GM21825 (cell line): ENCODE measurements at regions not wholly inside any gene's neighbourhood (a gene's known extent, or its start where the extent isn't known, plus 50 kb on each side); places are given as distances from the start of the nearest gene placed in this dataset.
"Not testable (repeated sequence)": the region's sequence is repeated elsewhere in the genome, so short reads cannot be mapped to it uniquely, and the experiment has no call there.

ENCODE experiments used
- ATAC-seq: cut with Tn5 transposase; IDR thresholded peaks from one replicate; pipeline ENCODE4 v1.9.1; 2021; ENCODE audit warnings: mild to moderate bottlenecking, moderate library complexity; ENCODE audit not compliant: unreplicated experiment

DNA sequence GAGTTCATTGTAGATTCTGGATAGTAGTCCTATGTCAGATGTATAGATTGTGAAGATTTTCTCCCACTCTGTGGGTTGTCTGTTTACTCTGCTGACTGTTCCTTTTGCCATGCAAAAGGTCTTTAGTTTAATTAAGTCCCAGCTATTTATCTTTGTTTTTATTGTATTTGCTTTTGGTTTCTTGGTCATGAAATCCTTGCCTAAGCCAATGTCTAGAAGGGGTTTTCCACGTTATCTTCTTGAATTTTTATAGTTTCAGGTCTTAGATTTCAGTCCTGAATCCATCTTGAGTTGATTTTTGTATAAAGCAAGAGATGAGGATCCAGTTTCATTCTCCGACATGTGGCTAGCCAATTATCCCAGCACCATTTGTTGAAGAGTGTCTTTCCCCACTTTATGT is 262.1 kb upstream of the TMC3 start:
- ATAC-seq = not testable (repeated sequence)

DNA sequence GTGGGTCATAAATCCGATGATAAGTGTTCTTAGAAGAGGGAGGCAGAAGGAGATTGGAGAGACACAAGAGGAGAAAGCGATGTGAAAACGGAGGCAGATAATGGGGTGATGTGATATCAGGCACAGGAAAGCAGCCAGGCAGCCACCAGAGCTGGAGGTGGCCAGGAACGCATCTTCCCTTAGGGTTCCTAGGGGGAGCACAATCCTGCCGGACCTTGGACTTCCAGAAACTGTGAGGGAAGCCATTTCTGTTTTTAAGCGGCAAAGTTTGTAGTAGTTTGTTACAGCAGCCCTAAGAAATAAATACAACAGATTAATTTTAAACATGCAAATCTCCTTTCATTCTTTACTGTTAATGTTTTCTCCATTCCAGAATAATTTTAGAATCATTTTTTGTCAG is 259.9 kb upstream of the TMC3 start:
- ATAC-seq = no peak

DNA sequence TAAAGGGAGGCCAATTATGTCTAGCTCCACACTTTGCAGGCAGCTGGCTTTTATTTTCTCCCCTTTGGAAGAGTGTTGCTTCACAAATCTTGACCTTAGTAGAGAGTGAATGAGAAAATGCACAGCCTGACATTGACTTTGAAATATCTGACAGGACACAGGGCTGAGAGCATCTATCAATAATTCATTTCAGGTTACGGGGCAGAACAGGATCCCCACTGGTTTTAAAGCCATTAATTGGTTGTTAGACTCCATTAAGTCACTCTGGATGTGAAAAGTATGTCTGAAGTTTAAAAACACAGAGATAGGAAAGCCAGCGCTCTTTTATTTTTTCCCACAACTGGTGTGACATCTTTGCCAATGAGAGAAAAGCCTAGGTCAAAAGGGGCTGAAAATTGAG is 251.9 kb upstream of the TMC3 start:
- ATAC-seq = no peak

DNA sequence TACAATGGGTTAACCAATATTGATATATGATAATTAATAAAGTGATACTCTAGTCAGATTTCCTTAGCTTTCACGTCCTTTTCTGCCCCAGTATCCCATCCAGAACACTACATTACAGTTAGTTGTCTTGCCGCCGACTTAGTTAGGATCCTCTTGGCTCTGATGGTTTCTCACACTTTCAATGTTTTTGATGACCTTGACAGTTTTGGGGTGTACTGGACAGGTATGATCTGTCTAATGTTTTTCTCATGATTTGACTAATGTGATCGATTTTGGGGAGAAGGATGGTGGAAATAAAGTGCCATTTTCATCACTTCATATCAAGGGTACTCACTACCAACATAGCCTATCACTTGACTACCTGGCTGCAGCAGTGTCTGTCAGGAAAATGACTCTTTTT is 245.0 kb upstream of the TMC3 start:
- ATAC-seq = no peak

DNA sequence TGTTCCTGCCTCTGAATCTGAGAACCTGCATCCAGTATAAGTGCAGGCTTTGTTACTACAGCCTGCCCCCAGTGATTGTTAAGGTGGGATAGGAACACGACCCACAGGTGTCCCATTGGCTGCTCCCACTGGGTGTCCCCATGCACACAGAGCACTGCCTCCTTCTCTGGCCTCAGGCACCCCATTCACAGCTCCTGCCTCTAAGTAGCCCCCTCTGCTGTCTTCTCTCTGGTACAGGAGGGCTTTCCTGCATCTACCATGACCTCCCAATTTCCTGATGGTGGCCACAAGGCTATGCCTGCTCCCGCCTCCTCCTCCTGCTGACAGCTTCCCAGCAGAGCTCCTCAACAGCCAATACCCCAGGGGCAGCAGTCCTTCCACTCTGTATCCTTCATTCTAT is 238.6 kb upstream of the TMC3 start:
- no peak for ATAC-seq

DNA sequence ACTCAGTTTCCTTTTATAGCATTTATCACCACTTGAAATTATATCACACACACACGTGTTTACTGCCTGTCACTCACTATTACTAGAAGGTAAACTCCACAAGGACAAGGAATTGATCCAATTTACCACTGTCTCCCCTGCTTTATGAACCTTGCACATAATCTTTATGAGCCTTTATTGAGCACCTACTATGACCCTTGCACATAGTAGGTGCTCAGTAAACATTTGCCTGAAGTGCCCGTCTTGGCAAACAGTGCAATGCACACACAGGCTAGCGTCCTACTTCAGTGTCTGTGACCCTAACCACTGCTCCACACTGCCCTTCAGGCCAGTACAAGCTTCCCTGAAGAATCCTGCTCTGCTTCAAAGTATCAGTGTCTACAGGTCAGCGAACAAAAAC is 237.7 kb upstream of the TMC3 start:
- ATAC-seq = no peak

DNA sequence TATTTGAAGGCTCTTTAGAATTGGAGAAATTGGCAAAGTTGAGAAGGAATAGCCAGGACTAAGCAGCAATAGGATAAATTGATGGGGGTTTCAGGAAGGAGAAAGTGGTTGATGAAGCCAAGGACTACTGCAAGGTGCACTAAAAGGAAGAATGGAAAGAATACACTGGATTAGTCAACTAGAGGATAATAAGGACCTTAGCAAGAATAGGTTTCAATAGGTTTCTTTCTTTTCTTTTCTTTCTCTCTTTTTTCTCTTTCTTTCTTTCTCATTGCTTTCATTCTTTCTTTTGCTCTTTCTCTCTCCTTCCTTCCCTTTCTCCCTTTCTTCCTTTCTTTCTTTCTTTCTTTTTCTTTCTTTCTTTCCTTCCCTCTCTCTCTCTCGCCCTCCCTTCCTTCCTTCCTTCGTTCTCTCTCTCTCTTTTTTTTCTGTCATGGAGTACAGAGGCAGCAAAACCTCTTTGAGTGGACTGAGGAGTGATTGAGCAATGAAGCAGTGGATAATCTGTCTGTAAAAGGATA is 234.4 kb upstream of the TMC3 start:
- no peak for ATAC-seq

DNA sequence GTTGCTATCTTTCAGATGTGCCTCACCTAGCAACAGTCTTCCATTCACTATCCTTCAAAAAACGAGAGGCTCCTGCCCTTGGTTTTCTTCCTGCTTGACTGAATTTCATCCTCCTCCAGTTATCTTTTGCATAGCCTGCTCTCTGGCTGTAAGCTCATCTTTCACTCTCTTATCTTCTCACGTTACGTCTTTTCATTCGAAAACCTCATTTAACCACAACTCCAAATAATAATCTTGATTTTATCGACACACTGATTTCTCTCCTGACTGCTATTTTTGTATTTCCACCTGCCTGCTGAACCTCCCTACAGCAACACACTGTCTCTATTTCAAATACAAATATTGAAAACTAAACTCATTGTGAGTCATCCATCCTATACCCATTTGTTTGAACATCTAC is 230.7 kb upstream of the TMC3 start:
- no peak for ATAC-seq

DNA sequence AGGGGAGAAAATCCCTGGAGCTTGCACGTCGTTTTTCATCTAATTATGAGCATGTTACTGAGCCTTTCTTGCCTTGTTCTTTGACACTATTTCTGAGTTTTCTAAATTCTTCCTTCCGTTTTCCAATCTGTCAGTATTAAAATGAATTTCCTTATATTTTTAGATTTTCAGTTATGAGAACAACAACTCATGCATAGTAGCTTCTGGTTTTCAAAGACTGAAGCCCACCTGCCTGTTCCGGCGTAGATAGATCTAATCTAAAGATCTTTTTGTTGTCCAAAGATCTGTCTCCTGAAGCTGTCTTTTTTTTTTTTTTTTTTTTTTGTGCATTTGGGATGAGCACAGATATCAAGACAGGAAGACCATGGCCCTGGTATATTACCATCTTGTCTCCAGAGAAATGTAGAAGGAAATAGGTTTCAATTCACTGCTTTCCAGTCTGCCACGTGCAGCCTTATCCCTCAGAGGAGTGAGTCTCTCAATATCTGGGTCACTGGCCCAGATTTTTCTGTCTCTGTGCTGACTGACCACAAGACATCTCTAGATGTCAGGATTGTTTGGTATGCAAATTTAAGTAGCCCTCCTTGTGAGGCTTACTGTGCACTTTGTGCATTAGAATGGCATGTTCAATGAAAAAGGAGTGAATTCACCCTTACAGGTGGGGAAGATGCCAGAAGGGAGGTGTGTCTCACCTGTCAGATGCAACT is 222.3 kb upstream of the TMC3 start:
- ATAC-seq = no peak

DNA sequence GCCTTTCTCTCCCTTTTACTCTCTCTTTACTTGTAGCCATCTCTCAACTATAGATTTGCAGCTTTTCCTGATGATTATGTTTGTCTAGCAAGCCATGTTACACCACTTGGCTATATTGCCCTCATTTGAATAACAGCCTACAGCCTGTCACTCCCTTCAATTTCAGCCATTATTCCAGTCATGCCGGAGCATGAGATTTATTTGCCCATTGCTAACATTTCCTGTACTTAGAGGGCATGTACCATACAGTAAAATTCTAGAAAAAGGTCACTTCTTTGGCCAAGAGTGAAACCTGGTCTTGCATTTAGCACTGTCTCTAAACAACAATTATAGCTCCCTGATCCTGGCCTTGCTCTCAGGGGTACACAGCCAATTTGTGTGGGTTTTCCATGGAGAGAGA is 221.7 kb upstream of the TMC3 start:
- ATAC-seq = no peak

DNA sequence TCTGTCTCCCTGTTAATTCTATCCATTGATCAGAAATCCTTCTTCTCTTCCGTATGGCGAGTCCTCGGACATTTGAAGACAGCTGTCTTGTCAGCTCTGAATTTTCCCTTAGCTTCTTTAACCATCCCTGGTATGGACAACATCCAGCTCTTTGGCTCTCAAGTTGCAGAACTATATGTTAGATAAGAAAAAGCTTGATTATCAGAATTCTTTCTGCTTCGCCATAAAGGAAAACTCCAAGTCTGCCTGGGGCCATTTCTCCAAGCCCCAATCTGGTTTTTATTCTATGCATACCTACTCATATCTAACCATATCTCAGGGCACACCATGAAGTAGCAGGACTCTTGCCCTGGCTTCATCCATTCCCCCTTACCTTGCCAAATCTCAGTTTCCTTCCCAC is 215.7 kb upstream of the TMC3 start:
- ATAC-seq = no peak

DNA sequence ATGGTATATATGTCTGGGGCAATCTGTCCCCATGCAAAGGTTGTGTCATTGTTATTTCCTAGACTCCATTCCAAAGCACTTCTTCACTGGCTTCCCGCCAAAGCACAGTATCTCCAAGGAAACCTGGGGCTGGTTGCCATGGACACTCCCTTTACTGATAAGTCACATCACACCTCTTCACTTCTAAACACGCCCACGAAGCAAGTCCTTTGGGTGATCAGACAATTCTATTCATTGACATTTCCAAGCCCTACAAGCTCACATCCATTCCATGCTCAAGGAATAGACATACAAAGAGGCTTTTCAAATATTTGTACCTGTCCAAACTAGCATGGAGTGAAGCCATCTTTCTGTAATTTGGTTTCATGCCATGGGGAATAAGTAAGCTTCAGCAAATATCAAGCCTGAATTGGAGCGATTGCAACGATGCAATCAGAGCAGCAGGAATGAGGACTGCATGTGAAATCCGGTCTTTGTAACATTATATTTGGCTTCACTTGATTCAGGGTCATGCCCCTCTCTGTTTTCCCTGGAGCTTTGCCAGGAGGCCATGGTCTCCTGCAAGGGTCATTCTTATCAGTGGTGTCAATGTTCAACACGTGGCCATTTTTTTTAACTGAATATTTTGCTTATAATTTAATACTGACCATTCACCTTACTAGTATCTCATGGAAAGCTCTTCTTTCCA is 201.6 kb upstream of the TMC3 start:
- ATAC-seq = no peak

DNA sequence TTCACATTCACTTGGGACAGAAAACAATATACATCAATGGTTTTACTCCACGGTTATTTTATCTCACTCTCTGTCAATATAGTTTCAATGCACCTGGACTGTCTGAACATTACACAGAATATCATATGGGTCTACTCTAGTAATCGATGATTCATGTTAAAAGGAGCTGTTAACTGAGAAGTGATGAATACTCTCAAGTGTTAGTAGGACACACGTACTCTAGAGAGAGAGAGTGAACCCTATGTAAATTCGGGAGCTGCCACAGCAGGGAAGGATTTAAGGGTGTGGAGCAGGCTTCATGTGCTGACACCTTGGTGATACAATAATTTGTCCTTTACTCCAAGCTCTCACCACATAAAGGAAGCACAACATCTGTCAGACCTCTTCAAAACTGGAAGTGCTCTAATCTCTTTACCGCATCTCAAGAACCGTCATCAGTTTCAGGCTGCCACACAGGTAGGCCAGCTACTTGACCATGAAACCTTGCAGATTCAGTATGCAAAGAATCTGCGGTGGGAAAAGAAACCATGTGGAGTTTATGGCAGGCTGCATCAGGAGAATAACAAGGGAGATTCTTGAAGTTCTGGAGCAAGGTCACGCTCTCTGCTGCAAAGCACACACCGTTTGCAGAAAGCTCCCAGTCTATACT is 199.2 kb upstream of the TMC3 start:
- ATAC-seq = no peak

DNA sequence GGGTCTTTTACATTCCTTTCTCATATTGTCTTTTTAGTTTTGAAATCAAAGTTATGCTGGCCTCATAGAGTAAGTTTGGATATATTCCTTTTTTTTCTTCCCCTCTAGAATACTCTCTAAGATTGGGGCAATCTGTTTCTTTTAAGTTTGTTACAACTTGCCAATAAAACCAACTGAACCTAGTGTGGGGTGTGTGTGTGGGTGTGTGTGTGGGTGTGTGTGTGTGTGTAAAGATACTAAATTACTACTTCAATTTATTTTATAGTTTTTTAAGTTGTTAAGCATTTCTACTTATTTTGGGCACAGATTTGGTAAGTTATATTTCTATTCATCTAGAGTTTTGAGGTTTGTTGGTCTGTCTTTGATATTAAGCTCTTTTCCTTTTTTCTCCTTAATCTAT is 198.2 kb upstream of the TMC3 start:
- no peak for ATAC-seq

DNA sequence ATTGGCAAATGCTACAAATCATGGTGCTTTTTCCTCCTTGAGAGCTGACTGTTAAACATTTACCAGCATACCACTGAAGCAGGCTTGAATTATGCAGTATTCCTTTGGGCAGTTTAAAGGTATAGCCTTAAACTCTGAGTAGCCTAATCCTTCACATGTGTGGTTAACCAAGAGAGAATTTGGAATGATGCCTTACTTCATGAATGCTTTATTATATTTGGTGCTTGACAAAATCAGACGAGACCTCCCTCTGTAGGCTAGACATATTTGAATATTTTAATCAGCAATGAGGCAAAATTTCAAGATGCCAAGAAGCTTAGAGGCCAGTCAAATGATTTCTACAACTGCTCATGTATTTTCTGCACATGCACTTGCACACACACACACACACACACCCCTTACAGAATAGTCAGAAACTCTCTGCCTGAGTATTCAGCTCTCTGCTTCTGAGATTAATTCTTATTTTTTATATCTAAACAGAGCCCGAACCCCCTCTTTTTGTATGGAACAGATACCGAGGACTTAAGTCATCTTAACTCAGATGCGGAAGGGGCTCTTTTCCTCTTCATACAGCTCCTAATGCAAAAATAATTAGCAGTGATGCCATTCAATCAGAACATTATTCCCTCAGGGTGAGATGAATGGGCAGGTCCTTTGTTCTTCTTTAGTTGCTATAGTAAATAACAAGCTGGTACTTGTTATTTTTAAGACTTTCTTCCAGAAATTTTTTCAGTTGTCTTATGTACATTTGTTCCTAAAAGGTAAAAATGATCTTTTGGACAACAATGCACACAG is 195.5 kb upstream of the TMC3 start:
- ATAC-seq = no peak

DNA sequence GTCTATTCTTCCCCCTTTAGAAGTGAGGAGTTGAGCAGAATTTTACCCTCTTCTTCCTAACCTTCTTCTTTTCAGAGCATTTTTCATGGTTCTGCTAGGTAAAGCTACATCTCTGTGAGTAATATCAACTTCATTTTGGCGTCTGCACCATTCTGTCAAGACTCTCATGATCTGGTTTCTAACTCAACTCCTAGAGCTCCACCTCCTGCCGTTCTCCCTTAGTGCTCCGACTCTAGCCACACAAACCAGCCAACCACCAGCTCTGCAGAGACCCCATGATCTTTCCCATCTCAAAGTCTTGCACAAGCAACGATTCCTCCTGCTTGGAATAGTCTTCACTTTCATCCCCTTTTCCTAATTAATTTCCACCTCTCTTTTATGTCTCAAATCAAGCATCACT is 193.9 kb upstream of the TMC3 start:
- ATAC-seq = no peak

DNA sequence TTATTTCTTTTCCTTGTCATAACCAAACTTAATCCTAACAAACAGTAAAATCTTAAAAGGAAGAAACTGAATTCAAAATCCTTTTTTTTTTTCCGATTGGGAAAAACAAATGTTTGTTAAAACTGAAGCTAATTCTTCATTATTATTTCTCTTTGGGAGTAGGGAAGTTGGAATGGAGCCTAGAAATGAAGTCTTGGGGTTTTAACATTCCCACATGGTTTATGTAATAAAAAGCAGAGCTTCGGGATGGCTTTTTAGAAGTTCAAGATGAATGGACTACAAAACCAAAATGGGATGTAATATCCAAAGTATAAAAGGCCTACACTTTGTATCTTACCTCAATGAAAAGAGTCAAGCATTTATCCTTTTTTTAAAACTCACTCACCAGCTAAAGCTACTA is 189.0 kb upstream of the TMC3 start:
- ATAC-seq = no peak

DNA sequence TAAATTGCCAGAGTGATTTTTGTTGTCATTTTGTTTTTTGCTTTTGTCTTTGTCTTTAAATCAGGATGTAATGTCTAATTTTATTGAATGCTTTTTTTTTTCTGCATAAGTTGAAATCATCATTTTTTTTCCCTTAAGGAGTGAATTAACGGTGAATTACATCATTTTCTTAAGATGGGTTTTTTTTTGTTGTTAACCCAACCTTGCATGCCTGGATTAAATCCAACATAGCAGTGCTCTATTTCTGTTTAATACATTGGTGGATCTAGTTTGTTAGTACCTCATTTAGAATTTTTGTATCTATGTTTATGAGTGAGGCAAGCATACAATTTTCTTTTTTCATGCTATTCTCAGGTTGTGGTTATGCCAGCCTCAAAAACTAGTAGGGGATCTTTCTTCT is 186.4 kb upstream of the TMC3 start:
- ATAC-seq = no peak

DNA sequence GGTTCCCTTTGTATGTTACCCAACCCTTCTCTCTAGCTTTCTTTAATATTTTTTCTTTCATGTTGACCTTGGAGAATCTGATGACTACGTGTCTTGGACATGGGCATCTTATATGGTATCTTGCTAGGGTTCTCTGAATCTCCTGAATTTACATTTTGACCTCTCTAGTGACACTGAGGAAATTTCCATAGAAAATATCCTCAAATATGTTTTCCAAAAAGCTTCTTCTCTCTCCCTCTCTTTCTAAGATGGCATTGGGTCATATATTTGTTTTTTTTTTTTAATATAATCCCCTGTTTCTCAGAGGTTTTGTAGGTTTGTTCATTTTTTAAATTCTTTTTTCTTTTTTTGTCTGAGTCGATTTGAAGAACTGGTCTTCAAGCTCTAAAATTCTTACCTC is 184.0 kb upstream of the TMC3 start:
- no peak for ATAC-seq

DNA sequence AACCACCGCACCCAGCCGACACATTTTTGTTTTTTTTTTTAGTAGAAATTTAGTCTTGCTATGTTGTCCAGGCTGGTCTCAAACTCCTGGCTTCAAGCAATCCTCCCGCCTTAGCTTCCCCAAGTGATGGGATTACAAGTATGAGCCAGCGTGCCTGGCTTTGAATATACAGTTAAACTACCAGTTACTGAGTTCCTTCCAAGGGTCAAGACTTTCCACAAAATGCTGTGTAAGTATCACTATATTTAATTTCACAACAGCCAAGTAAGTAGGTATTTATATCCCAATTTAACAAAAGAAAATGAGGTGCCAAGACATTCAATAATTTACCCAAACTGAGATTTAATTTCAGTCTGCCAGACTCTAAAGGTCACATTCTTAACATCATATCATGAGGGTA is 181.3 kb upstream of the TMC3 start:
- no peak for ATAC-seq

DNA sequence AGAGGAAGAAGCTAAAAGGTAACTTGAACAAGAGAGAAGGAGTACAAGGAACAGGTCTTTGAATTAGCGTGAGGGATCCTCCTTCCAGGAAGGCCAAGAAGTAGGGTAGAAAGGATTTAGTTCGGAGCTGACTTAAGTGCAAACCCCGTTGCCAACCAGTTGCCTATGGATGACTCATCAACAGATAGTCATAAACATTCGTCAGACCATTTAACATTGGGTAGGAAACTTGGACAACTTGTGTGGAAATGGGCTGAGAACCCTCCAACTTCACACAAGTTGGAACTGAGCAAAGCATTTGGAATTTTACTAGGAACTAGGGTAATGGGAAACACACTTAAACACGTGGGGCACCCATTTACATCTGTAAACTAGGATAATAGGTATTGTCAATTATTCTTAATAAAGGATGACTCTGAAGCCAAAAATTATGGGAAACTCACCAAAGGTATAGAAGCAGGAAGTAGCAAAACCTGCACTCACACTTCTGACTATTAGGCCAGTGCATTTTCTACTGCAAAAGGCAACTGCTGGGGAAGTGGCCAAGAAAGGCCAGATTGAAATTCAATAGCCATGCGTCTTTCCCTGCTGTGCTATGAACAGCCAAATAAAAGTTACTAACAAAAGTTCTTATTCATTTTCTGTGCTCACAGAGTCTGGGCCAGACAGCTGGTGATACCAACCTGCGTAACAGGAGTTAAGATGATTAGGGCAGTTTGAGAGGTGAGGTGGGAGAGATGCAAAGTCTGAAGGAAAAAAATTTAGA is 174.5 kb upstream of the TMC3 start:
- no peak for ATAC-seq
